Upper lobe of right lung (tissue), 1 donor: ENCODE measurements at regions not wholly inside any gene's neighbourhood (a gene's known extent, or its start where the extent isn't known, plus 50 kb on each side); places are given as distances from the start of the nearest gene placed in this dataset.

ENCODE experiments used
- ATAC-seq: fragments of 200-7000 bp; cut with Tn5 transposase; one replicate; pipeline ENCODE4 v1.9.1; 2020; ENCODE audit warnings: mild to moderate bottlenecking, moderate library complexity
- DNase-seq: peaks from one replicate; pipeline ENCODE4 v3.0.0-alpha.2; 2020
- H3K27ac ChIP-seq: fragments of 200-600 bp; one replicate; pipeline ENCODE4 v1.8.0; 2022
- H3K27me3 ChIP-seq: fragments of 200-600 bp; one replicate; pipeline ENCODE4 v1.8.0; 2022; ENCODE audit warnings: mild to moderate bottlenecking
- H3K36me3 ChIP-seq: fragments of 200-600 bp; one replicate; pipeline ENCODE4 v1.8.0; 2022
- H3K4me1 ChIP-seq: fragments of 200-600 bp; one replicate; pipeline ENCODE4 v1.8.0; 2022
- H3K4me3 ChIP-seq: fragments of 200-600 bp; one replicate; pipeline ENCODE4 v1.8.0; 2022; ENCODE audit warnings: mild to moderate bottlenecking
- H3K9me3 ChIP-seq: fragments of 200-600 bp; one replicate; pipeline ENCODE4 v1.8.0; 2022
- intact Hi-C: fragments of 100-400 bp; cut with DNase I; formaldehyde crosslinking; loops from one replicate; pipeline ENCODE4 v1.11.0; 2022
- TF ChIP-seq, protein P1 (sequence below): fragments of 200-600 bp; IDR thresholded peaks from one replicate; pipeline ENCODE4 v1.8.0; 2022; ENCODE audit warnings: antibody characterized with exemption
- donor health status: DM: no; HTN: yes; CAD: no; lungs with severe emphysema.

DNA sequence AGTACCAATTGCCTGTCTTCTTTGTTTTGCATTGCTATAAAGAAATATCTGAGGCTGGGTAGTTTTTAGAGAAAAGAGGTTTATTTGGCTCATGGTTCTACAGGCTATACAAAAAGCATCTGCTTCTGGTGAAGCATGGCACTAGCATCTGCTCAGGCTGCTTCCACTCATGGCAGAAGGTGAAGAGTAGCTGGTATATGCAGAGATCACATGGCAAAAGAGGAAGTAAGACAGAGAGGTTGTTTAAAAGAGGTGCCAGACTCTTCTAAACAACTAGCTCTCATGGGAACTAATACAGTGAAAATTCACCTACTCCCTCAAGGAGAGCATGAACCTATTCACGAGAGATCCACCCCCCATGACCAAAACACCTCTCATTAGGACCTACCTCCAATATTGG lies 56.7 kb upstream of the GUCA2B start:
- TF ChIP-seq, protein P1, sequence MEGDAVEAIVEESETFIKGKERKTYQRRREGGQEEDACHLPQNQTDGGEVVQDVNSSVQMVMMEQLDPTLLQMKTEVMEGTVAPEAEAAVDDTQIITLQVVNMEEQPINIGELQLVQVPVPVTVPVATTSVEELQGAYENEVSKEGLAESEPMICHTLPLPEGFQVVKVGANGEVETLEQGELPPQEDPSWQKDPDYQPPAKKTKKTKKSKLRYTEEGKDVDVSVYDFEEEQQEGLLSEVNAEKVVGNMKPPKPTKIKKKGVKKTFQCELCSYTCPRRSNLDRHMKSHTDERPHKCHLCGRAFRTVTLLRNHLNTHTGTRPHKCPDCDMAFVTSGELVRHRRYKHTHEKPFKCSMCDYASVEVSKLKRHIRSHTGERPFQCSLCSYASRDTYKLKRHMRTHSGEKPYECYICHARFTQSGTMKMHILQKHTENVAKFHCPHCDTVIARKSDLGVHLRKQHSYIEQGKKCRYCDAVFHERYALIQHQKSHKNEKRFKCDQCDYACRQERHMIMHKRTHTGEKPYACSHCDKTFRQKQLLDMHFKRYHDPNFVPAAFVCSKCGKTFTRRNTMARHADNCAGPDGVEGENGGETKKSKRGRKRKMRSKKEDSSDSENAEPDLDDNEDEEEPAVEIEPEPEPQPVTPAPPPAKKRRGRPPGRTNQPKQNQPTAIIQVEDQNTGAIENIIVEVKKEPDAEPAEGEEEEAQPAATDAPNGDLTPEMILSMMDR, result no peak
- no peaks in the 10 kb centered on the region for H3K36me3 ChIP-seq
- no peak for ATAC-seq
- peaks cover 4% of the 10 kb centered on the region for H3K27me3 ChIP-seq
- no peak overlapping the region for H3K4me3 ChIP-seq
- DNase-seq, result no peak
- no peaks in the 10 kb centered on the region for H3K9me3 ChIP-seq
- intact Hi-C loops, result no loop called here
- no peaks in the 10 kb centered on the region for H3K4me1 ChIP-seq
- no peak overlapping the region for H3K27ac ChIP-seq

DNA sequence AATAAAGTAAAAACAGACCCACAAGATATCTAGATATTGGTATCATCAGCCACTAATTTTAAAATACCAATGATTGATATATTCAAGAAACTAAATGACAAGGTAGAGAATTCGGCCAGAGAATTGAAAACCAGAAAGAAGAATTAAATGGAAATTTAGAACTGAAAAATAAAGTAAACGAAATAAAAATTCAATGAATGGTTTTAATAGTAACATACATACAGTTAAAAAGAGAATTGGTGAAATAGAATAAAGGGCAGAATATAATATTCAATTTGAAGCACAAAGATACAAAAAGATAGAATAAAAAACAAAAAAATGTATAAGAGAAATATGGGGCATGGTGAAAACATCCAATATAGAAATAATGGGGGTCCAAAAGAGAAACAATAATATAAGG lies 64.0 kb upstream of the GUCA2B start:
- no peaks in the 10 kb centered on the region for H3K27me3 ChIP-seq
- no peak for DNase-seq
- ATAC-seq, result no peak
- no peaks in the 10 kb centered on the region for H3K36me3 ChIP-seq
- no peak overlapping the region for H3K27ac ChIP-seq
- H3K4me1 ChIP-seq, result no peaks in the 10 kb centered on the region
- no peaks in the 10 kb centered on the region for H3K9me3 ChIP-seq
- TF ChIP-seq, protein P1, result no peak
- intact Hi-C loops, result no loop called here
- no peak overlapping the region for H3K4me3 ChIP-seq

DNA sequence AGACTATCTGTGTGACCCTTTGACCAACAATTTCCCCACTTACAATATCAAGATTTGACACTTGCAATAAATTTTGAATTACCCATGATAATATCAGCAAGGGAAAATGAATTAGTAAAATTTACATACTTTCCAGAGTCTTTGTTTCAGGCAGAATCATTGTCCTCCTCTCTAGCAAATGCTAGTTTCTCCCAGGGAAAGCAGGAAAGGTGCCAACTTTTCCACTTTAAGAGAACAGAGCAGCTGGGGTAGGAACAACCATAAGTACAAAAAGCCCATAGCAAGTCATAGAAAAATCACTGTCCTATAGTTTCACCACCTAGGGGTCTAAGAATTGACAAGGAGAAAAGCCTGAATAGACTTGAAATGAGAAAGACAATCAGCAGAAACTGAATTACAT lies 67.1 kb upstream of the GUCA2B start:
- Histone ChIP-seq H3K4me1 (no peaks in the 10 kb centered on the region), H3K4me3 (no peak overlapping the region), H3K27me3 (no peaks in the 10 kb centered on the region), H3K27ac (no peak overlapping the region), H3K36me3 (no peaks in the 10 kb centered on the region), H3K9me3 (no peaks in the 10 kb centered on the region)
- DNase-seq (no peak), ATAC-seq (no peak)
- TF ChIP-seq, protein P1, result no peak
- intact Hi-C loops, result no loop called here

DNA sequence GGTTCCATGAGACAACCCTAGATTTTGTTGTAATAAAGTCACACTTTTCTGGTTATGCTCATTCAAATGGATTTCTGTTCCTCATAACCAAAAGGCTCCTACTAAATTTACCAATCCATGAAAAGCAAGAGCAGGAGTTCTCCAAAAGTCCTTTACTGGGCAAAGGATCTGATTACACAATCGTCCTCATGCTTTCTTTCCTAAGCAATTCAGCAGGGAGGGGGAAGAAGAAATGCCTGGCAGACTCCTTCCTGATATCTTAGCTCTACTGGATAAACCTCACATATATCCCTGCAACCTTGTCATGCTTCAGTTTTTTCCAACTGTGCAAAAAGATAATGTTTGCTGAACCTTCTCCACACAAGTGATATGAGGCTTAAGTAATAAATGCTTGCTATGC lies 67.6 kb upstream of the GUCA2B start:
- ATAC-seq (peak; percentile 77), DNase-seq (no peak)
- Histone ChIP-seq H3K9me3 (no peaks in the 10 kb centered on the region), H3K4me1 (no peaks in the 10 kb centered on the region), H3K27me3 (no peaks in the 10 kb centered on the region), H3K4me3 (no peak overlapping the region), H3K36me3 (no peaks in the 10 kb centered on the region), H3K27ac (no peak overlapping the region)
- TF ChIP-seq, protein P1, result no peak
- intact Hi-C loops, result no loop called here

DNA sequence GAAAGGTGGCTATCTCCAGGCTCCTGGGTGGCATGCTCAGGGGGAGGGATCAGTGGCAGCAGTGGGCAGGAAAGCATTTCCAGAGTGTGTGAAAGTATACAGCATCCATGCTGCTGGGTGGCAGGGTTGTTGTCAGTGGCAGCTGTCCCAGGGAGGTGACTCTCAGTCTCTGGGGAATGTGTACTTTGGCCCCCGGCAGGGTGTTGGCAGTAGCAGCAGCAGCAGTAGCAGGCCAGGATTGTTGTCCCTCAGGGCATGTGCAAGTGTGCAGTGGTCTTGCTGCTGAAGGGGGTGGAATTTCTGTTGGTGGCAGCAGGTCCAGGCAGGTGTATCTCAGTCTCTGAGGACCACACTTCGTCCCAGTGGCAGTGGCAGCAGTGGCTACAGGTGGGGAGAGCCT lies 71.7 kb upstream of the GUCA2B start:
- no peak overlapping the region for H3K4me3 ChIP-seq
- TF ChIP-seq, protein P1, result no peak
- no peaks in the 10 kb centered on the region for H3K27me3 ChIP-seq
- intact Hi-C loops, result no loop called here
- DNase-seq (no peak), ATAC-seq (peak; percentile 53)
- no peaks in the 10 kb centered on the region for H3K36me3 ChIP-seq
- no peak overlapping the region for H3K27ac ChIP-seq
- H3K9me3 ChIP-seq, result no peaks in the 10 kb centered on the region
- H3K4me1 ChIP-seq, result no peaks in the 10 kb centered on the region

DNA sequence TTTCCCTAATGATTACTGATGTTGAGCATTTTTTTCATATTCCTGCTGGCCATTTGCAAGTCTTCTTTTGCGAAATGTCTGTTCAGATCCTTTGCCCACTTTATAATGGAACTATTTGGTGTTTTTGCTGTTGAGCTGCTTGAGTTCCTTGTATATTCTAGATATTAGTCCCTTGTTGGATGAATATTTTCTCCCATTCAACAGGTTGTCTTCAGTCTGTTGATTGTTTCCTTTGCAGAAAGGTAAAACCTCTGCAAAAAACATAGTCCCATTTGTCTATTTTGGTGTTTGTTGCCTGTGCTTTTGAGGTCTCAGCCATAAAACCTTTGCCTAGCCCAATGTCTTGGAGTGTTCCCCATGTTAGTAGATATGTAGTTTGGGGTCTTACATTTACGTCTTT lies 78.0 kb upstream of the GUCA2B start:
- DNase-seq (no peak), ATAC-seq (no peak)
- no peaks in the 10 kb centered on the region for H3K9me3 ChIP-seq
- no peak overlapping the region for H3K27ac ChIP-seq
- H3K4me3 ChIP-seq, result no peak overlapping the region
- H3K4me1 ChIP-seq, result no peaks in the 10 kb centered on the region
- intact Hi-C loops, result no loop called here
- no peaks in the 10 kb centered on the region for H3K36me3 ChIP-seq
- no peaks in the 10 kb centered on the region for H3K27me3 ChIP-seq
- TF ChIP-seq, protein P1, result no peak
